Ishikawa (cell line): ENCODE measurements at regions not wholly inside any gene's neighbourhood (a gene's known extent, or its start where the extent isn't known, plus 50 kb on each side); places are given as distances from the start of the nearest gene placed in this dataset.

Experiments
- CEBPB ChIP-seq: IDR thresholded peaks from 2 replicates; pipeline ENCODE4 v1.6.1; 2012
- CREB1 ChIP-seq: IDR thresholded peaks from 2 replicates; pipeline ENCODE4 v1.6.1; 2012; ENCODE audit warnings: low read depth
- EGR1 ChIP-seq: IDR thresholded peaks from 2 replicates; pipeline ENCODE4 v1.6.1; 2012
- EP300 ChIP-seq: IDR thresholded peaks from 2 replicates; pipeline ENCODE4 v1.6.1; 2012; ENCODE audit warnings: borderline replicate concordance
- FOXM1 ChIP-seq: IDR thresholded peaks from 2 replicates; pipeline ENCODE4 v1.6.1; 2012; ENCODE audit warnings: low read depth, borderline replicate concordance
- NFIC ChIP-seq: IDR thresholded peaks from 2 replicates; pipeline ENCODE4 v1.6.1; 2012
- RAD21 ChIP-seq: IDR thresholded peaks from 2 replicates; pipeline ENCODE4 v1.6.1; 2012; ENCODE audit warnings: low read depth
- TAF1 ChIP-seq: IDR thresholded peaks from 2 replicates; pipeline ENCODE4 v1.6.1; 2012; ENCODE audit warnings: low read depth, mild to moderate bottlenecking
- TCF12 ChIP-seq: IDR thresholded peaks from 2 replicates; pipeline ENCODE4 v1.6.1; 2012; ENCODE audit warnings: low read depth
- TEAD4 ChIP-seq: IDR thresholded peaks from 2 replicates; pipeline ENCODE4 v1.6.1; 2012
- YY1 ChIP-seq: IDR thresholded peaks from 2 replicates; pipeline ENCODE4 v1.6.1; 2012; ENCODE audit warnings: low read depth
- ZBTB7A ChIP-seq: IDR thresholded peaks from 2 replicates; pipeline ENCODE4 v1.6.1; 2012; ENCODE audit warnings: low read depth
- TF ChIP-seq, protein P1 (sequence below): IDR thresholded peaks from 2 replicates; pipeline ENCODE4 v1.6.1; 2012
- TF ChIP-seq, protein P2 (sequence below): IDR thresholded peaks from 2 replicates; pipeline ENCODE4 v1.6.1; 2012
- TF ChIP-seq, protein P3 (sequence below): IDR thresholded peaks from 2 replicates; pipeline ENCODE4 v1.6.1; 2012; ENCODE audit warnings: low read depth, mild to moderate bottlenecking

DNA sequence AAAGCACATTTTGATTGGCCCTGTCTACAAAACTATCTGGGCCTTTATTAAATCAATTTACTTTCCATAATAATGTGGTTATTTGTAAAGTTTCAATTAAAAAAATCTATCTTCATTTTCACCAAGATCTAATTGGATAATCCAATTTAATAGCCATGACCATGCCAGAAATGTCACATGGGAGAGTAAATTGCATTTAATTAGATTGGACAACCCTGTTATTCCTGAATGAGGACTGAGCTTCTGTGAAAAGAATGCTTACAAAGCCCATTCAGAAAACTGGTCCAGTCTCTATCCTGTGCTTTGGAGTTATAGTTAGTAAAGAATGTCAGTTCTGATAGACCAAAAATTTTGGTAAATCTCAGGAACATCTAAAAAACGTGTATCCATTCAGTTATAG is 541.9 kb upstream of the ANO5 start:
- no peak for TF ChIP-seq TCF12
- no peak for TF ChIP-seq TEAD4

DNA sequence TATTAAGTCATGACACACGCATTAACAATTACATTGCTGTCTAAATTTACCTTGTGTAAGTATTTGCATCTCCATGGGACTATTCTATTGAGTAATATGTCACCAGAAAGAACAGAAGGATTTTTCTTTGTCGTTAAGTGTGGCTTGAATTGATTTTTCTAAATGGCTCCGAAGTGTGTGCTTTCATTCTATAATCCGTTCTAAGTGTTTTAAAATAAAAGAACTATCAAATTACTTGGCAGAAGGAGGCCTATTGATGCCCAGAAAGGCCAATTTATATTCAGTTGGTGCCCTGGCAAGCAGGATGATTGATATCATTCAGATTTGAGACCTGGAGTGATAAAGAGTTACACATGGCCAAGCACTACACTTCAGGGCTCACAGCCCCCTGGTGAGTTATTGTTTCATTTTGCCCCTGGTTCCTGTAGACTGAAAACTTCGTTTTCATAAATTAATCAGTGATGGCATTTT is 538.9 kb upstream of the ANO5 start:
- TF ChIP-seq, protein P1, sequence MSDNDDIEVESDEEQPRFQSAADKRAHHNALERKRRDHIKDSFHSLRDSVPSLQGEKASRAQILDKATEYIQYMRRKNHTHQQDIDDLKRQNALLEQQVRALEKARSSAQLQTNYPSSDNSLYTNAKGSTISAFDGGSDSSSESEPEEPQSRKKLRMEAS = no peak
- TF ChIP-seq RAD21 (no peak), TAF1 (no peak), FOXM1 (no peak), TCF12 (no peak), CREB1 (no peak), ZBTB7A (no peak), YY1 (no peak), CEBPB (no peak)
- TF ChIP-seq, protein P2, sequence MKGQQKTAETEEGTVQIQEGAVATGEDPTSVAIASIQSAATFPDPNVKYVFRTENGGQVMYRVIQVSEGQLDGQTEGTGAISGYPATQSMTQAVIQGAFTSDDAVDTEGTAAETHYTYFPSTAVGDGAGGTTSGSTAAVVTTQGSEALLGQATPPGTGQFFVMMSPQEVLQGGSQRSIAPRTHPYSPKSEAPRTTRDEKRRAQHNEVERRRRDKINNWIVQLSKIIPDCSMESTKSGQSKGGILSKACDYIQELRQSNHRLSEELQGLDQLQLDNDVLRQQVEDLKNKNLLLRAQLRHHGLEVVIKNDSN = no peak

DNA sequence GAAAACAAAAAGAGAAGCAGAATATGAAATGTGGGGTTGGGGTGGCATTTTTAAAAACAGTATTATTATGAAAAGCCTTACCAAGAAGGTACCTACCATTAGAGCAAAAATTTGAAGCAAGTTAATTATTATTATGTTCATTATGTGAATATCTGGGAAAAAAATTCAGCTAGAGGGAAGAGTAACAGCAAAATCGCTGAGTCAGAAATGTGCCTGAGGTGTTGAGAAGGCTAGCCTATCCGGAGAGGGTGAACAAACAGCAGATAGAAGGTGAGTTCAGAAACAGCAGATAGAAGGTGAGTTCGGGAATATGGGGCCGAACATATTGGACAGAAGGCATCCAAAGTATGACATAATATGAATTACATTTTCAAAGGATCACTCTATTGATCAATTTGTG is 536.8 kb upstream of the ANO5 start:
- TF ChIP-seq TCF12 = no peak
- no peak for TF ChIP-seq EGR1
- TF ChIP-seq, protein P2 = no peak
- TF ChIP-seq RAD21 = no peak
- TF ChIP-seq FOXM1 = no peak
- no peak for TF ChIP-seq EP300
- no peak for TF ChIP-seq YY1

DNA sequence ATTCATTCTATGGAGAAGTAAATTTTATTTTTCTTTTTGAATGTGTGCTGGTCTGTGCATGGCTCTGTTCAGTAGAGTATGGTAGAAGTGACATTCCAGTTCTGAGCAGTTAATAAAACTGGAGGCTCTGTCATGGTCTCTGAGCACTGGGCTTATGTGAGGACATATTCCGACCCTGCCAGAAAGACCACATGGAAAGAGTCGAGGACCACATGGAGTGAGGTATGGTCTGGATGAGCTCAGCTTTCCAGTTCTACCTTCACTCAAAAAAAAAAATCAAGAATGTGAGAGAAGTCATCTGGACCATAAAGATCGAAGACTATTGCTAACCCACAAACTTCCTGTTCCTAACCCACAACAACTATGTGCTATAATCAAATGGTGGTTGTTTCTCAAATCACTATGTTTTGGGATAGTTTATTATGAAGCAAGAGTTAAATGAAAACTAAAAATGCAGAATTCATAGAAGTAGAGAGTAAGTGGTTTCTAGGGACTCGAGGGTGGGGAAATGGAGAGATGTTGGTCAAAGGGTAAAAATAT is 534.2 kb upstream of the ANO5 start:
- TF ChIP-seq EGR1 (no peak), FOXM1 (no peak)

DNA sequence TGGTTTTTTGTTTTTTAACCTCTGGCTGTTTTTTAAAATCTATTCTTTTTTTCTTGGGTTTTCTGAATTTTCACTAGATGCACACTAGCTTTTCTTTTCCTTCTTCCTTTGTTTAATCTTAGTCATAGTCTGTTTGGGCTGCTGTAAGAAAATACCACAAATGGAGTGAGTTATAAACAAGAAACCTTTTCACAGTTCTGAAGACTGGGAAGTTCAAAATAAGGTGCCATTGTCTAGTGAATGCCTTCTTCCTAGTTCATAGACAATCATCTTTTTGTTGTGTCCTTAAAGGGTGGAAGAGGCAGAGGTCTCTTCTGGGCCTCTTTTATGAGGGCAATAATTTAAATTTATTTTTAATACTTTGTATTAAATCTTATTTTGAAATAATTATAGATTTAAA is 532.9 kb upstream of the ANO5 start:
- TF ChIP-seq CREB1 (no peak), EGR1 (no peak), TEAD4 (no peak), EP300 (no peak), NFIC (no peak), TAF1 (no peak), YY1 (no peak), TCF12 (no peak), ZBTB7A (no peak), RAD21 (no peak), CEBPB (no peak), FOXM1 (no peak)
- TF ChIP-seq, protein P3, sequence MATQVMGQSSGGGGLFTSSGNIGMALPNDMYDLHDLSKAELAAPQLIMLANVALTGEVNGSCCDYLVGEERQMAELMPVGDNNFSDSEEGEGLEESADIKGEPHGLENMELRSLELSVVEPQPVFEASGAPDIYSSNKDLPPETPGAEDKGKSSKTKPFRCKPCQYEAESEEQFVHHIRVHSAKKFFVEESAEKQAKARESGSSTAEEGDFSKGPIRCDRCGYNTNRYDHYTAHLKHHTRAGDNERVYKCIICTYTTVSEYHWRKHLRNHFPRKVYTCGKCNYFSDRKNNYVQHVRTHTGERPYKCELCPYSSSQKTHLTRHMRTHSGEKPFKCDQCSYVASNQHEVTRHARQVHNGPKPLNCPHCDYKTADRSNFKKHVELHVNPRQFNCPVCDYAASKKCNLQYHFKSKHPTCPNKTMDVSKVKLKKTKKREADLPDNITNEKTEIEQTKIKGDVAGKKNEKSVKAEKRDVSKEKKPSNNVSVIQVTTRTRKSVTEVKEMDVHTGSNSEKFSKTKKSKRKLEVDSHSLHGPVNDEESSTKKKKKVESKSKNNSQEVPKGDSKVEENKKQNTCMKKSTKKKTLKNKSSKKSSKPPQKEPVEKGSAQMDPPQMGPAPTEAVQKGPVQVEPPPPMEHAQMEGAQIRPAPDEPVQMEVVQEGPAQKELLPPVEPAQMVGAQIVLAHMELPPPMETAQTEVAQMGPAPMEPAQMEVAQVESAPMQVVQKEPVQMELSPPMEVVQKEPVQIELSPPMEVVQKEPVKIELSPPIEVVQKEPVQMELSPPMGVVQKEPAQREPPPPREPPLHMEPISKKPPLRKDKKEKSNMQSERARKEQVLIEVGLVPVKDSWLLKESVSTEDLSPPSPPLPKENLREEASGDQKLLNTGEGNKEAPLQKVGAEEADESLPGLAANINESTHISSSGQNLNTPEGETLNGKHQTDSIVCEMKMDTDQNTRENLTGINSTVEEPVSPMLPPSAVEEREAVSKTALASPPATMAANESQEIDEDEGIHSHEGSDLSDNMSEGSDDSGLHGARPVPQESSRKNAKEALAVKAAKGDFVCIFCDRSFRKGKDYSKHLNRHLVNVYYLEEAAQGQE = no peak
- TF ChIP-seq, protein P2 = no peak
- TF ChIP-seq, protein P1 = no peak

DNA sequence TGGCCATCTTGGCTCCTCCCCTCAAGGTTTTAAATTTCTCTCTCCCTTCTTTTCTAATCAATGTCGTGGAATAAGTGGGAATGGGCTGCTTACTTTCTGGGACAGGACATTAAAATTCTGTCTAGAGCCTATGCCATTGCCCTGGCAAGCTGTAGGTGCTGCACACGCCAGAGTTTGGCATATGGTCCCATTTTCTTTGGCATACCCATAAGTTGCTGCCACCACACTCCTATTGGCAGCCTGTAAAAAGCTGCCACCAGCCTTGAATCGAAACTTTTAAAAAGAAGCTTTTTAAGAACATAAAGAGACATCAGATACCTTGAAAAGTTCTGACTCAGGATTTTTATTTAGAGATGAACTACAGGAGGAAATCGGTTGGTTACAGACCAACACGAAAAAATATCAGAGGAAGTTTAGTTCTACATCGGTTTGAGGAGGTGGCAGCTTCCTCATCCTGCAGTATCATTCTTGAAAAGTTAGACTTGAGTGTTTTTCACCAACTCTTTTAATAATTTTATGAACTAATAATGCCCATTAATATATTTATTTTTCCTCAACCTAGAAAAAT is 517.8 kb upstream of the ANO5 start:
- TF ChIP-seq, protein P1 = no peak
- TF ChIP-seq, protein P3 = no peak
- TF ChIP-seq TAF1 (no peak), EP300 (no peak), ZBTB7A (no peak), EGR1 (no peak), TCF12 (no peak), YY1 (no peak), RAD21 (no peak), CEBPB (no peak), NFIC (no peak), FOXM1 (no peak), CREB1 (no peak), TEAD4 (no peak)
- TF ChIP-seq, protein P2 = no peak
